ENCODE measurements at regions not wholly inside any gene's neighbourhood (a gene's known extent, or its start where the extent isn't known, plus 50 kb on each side); places are given as distances from the start of the nearest gene placed in this dataset.

GRCh38 chr16:86799367-86799766 lies 221.0 kb downstream of the FOXL1 start:
- TF ChIP-seq CTCF (IDR thresholded peaks at IDR 0.05 in 2 of 3, conservative IDR thresholded peaks at IDR 0.05 in 1 of 3; ENCODE audit: control insufficient read depth in 2 of 3, extremely low read depth in 1 of 3, insufficient read depth in 1 of 3, low read depth in 3 of 3, low read length in 3 of 3) (no peak), RAD21 (IDR thresholded peaks at IDR 0.05; ENCODE audit: insufficient read depth, low read depth, low read length) (no peak)
- TF ChIP-seq, protein P1, sequence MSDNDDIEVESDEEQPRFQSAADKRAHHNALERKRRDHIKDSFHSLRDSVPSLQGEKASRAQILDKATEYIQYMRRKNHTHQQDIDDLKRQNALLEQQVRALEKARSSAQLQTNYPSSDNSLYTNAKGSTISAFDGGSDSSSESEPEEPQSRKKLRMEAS (IDR thresholded peaks at IDR 0.05; ENCODE audit: low read depth, low read length), result no peak
- TF ChIP-seq, protein P2, sequence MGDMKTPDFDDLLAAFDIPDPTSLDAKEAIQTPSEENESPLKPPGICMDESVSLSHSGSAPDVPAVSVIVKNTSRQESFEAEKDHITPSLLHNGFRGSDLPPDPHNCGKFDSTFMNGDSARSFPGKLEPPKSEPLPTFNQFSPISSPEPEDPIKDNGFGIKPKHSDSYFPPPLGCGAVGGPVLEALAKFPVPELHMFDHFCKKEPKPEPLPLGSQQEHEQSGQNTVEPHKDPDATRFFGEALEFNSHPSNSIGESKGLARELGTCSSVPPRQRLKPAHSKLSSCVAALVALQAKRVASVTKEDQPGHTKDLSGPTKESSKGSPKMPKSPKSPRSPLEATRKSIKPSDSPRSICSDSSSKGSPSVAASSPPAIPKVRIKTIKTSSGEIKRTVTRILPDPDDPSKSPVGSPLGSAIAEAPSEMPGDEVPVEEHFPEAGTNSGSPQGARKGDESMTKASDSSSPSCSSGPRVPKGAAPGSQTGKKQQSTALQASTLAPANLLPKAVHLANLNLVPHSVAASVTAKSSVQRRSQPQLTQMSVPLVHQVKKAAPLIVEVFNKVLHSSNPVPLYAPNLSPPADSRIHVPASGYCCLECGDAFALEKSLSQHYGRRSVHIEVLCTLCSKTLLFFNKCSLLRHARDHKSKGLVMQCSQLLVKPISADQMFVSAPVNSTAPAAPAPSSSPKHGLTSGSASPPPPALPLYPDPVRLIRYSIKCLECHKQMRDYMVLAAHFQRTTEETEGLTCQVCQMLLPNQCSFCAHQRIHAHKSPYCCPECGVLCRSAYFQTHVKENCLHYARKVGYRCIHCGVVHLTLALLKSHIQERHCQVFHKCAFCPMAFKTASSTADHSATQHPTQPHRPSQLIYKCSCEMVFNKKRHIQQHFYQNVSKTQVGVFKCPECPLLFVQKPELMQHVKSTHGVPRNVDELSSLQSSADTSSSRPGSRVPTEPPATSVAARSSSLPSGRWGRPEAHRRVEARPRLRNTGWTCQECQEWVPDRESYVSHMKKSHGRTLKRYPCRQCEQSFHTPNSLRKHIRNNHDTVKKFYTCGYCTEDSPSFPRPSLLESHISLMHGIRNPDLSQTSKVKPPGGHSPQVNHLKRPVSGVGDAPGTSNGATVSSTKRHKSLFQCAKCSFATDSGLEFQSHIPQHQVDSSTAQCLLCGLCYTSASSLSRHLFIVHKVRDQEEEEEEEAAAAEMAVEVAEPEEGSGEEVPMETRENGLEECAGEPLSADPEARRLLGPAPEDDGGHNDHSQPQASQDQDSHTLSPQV (IDR thresholded peaks at IDR 0.05), result no peak
